Urothelium cell line (cell line): ENCODE measurements at regions not wholly inside any gene's neighbourhood (a gene's known extent, or its start where the extent isn't known, plus 50 kb on each side); places are given as distances from the start of the nearest gene placed in this dataset.

Source experiments
- DNase-seq: peaks from one replicate; pipeline ENCODE4 v3.0.0; 2011; ENCODE audit warnings: low spot score, mixed read lengths
- FAIRE-seq: peaks from 2 replicates; lab custom pipeline; 2011; peaks lifted over from hg19 to GRCh38; lab: Jason Lieb, UNC

DNA sequence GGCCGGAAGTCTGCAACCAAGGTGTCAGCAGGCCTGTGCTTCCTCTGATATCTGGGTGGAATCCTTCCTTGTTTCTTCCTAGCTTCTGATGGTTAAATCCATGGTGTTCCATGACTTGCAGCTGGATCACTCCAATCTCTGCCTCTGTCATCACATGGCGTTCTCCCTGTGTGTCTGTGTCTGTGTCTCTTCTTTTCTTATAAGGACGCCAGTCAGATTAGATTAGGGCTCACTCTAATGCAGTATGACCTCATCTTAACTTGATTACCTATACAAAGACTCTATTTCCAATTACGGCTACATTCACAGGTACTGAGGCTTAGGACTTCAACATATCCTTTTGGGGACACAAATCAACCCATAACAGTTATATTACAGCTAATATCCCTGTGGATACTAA, 70.3 kb upstream of the FAM3C start:
- FAIRE-seq = no peak

GRCh38 chr7:121459148-121459547, 63.0 kb upstream of the FAM3C start:
- no peak for FAIRE-seq
- DNase-seq = no peak

More for the DNA sequence above, 70.3 kb upstream of the FAM3C start:
- no peak for DNase-seq

GRCh38 chr7:121456785-121457359, 60.8 kb upstream of the FAM3C start:
- DNase-seq (no peak), FAIRE-seq (no peak)

DNA sequence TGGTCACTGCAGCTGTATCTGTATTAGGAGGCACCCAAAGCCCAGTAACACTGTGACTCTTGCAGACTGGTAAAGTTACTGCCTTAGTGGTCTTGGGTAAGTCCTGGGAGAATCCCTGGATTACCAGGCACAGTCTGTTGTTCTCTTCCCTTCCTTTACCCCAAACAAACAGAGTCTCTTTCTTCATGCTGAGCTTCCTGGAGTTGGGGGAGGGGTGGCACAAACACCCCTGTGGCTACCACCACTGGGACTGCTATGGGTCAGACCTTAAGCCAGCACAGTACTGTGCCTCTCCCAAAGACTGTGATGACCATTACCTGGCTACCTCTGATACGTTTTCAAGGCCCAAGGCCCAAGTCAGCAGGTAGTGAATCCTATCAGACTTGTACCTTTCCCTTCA, 59.9 kb upstream of the FAM3C start:
- DNase-seq (no peak), FAIRE-seq (no peak)

GRCh38 chr7:121452389-121452788, 56.3 kb upstream of the FAM3C start:
- no peak for DNase-seq
- FAIRE-seq = no peak

DNA sequence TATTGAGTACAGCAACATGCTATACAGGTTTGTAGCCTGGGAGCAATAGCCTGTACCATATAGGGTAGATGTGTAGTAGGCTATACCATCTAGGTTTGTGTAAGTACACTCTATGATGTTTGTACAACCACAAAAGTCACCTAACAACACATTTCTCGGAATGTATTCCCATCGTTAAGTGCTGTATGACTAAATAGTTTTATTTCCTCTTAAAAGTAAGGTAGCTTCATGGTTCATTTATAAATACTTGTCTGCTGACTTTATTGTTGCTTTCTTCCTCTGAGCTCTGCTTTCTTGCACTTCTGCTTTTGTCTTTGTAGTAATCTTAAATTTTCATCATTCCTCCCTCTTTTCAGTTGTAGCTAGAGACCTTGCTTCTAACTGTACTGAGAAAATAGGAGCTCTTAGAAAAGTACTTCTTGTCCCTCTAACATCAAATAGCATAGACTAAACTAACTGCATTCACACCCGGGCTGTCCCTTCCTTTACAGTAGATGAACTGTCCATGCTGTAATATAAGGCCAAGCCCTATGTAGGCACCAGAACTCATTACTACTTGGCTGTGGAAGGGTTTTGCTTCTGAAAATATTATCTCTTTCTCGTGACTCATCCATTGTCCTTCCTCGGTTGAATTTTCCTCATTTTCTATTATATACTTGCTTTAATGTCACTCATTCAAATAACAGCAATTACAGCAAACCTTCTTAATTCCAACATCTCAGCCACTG, 55.4 kb upstream of the FAM3C start:
- DNase-seq (no peak), FAIRE-seq (no peak)

GRCh38 chr7:121450631-121451198, 54.6 kb upstream of the FAM3C start:
- FAIRE-seq (no peak), DNase-seq (no peak)

DNA sequence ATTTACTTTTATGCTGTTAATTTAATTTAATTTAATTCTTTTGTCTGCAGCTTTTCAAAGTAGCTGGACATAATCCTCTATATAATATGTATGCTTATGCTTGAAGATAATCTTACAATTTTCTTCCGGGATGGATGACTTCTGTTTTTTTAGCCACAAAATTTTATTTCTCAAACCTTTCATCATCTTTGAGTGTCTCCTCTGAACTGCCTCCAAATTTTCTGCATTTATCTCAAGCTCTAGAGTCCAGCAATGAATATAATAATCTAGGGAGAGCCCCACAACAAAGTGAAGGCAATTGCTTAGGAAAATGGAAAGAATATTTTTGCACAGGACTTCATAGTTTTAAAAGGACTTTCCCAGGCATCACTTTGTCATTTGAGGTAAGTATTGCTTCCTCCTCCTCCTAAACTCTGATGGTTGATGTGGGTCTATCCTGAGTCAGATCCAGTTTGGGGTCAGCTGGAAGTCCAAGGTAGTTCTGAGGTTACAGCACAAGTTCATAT, 53.7 kb upstream of the FAM3C start:
- no peak for FAIRE-seq

DNA sequence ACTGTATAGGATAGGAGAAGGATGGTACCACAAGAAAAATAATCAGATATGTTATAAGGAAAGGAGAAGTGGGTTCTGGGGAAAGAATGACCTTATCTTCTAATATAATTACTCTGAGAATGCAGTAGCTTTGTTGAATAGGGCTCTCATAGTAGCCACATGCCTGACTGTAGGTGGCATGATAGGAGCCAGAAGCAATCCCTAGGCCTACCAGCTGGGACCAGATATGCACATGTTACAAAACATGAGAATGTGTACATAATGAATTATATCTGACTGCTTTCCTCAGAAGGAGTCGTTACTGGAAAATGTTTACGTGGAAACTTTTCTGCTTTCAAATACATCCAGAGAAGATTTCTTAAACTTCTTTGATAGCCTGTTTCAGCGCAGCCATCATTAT, 53.2 kb upstream of the FAM3C start:
- no peak for DNase-seq

More for the DNA sequence above, 53.7 kb upstream of the FAM3C start:
- DNase-seq = no peak

GRCh38 chr7:121448429-121448828, 52.3 kb upstream of the FAM3C start:
- FAIRE-seq (no peak), DNase-seq (no peak)

More for the DNA sequence above, 53.2 kb upstream of the FAM3C start:
- no peak for FAIRE-seq

DNA sequence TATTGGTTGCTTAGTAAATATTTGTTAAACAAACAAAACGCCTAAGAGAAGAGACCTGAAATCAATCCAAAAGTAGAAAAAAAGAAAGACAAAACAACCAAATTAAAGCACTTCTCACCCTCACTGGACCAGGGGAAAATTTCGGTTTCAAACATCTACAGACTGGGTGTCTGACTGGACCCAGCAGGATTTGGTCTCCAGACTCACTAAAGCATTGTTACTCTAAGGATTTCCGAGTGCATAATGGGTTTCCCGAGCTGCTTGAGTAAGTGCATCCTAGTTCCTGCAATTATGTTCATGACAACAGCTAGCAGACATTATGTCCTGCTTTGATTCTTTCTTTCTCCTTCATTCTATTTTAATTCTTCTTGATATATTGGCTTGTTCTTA, 51.8 kb upstream of the FAM3C start:
- DNase-seq (no peak), FAIRE-seq (no peak)

DNA sequence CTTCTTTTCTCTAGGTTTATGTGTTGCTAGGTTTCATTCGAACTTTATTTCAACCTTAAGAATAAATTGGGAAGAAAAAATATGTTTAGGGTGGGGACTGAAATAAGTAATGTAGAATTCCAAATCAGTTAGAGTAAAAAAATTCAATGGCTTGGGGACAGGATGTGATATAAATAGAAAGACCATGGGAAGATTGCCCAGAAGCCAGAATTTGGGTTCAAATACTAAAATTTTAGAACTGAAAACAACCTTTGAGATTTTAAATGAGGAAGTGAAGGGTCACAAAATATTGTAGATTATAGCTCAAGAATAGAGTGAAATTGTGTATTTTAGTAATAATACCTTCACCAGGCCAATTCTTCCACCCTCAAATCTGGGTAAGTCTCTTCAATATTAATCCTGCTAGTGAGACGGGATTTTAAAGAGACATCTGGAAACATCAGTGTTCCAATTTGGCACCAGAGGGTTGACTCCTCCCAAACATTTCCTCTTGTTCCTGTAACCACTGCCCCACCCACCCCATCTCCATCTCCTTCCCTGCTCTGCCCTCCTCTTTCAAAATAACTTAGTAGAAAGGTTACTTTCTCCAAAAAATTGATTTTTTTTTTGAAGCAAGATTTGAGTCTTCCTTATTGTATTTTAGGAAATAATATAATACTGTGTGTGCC, 51.3 kb upstream of the FAM3C start:
- DNase-seq = no peak
- no peak for FAIRE-seq

- FAIRE-seq (no peak), DNase-seq (no peak)
Measured at GRCh38 chr7:121446526-121446925, 50.4 kb upstream of the FAM3C start.
